ENCODE measurements at regions not wholly inside any gene's neighbourhood (a gene's known extent, or its start where the extent isn't known, plus 50 kb on each side); places are given as distances from the start of the nearest gene placed in this dataset.

GRCh38 chr5:12245429-12245828, 341.2 kb upstream of the CTNND2 start:
- no peak for TF ChIP-seq CTCF (IDR thresholded peaks at IDR 0.05)
- Histone ChIP-seq H3K4me3 (no peak overlapping the region), H3K4me1 (no peaks in the 10 kb centered on the region), H3K9me3 (no peaks in the 10 kb centered on the region), H3K9ac (ENCODE audit: low read depth in 2 of 2, low read length in 2 of 2) (no peak overlapping the region), H3K36me3 (no peaks in the 10 kb centered on the region), H3K27me3 (no peaks in the 10 kb centered on the region), H3K27ac (no peak overlapping the region)
- intact Hi-C loops (cut with DNase I), result no loop called here
- DNase-seq, result no peak

- TF ChIP-seq CTCF (IDR thresholded peaks at IDR 0.05), result no peak
- Histone ChIP-seq H3K36me3 (no peaks in the 10 kb centered on the region), H3K9me3 (no peaks in the 10 kb centered on the region), H3K4me1 (no peaks in the 10 kb centered on the region), H3K27ac (no peak overlapping the region), H3K4me3 (no peak overlapping the region), H3K27me3 (no peaks in the 10 kb centered on the region), H3K9ac (ENCODE audit: low read depth in 2 of 2, low read length in 2 of 2) (no peak overlapping the region)
- intact Hi-C loops (cut with DNase I), result no loop called here
- no peak for DNase-seq
Measured at GRCh38 chr5:12242950-12243888, 339.0 kb upstream of the CTNND2 start.

GRCh38 chr5:12237837-12238575, 333.8 kb upstream of the CTNND2 start:
- Histone ChIP-seq H3K27ac (no peak overlapping the region), H3K4me3 (no peak overlapping the region), H3K27me3 (no peaks in the 10 kb centered on the region), H3K9ac (ENCODE audit: low read depth in 2 of 2, low read length in 2 of 2) (no peak overlapping the region), H3K36me3 (no peaks in the 10 kb centered on the region), H3K9me3 (no peaks in the 10 kb centered on the region), H3K4me1 (no peaks in the 10 kb centered on the region)
- no peak for DNase-seq
- TF ChIP-seq CTCF (IDR thresholded peaks at IDR 0.05), result no peak
- intact Hi-C loops (cut with DNase I), result no loop called here

- Histone ChIP-seq H3K4me1 (no peaks in the 10 kb centered on the region), H3K27me3 (no peaks in the 10 kb centered on the region), H3K27ac (no peak overlapping the region), H3K9ac (ENCODE audit: low read depth in 2 of 2, low read length in 2 of 2) (no peak overlapping the region), H3K9me3 (no peaks in the 10 kb centered on the region), H3K4me3 (no peak overlapping the region), H3K36me3 (no peaks in the 10 kb centered on the region)
- no peak for DNase-seq
- intact Hi-C loops (cut with DNase I), result no loop called here
- TF ChIP-seq CTCF (IDR thresholded peaks at IDR 0.05), result no peak
Measured at GRCh38 chr5:12230659-12231058, 326.4 kb upstream of the CTNND2 start.

GRCh38 chr5:12217039-12217438, 312.8 kb upstream of the CTNND2 start:
- Histone ChIP-seq H3K27me3 (no peaks in the 10 kb centered on the region), H3K9me3 (no peaks in the 10 kb centered on the region), H3K36me3 (no peaks in the 10 kb centered on the region), H3K4me3 (no peak overlapping the region), H3K4me1 (no peaks in the 10 kb centered on the region), H3K27ac (no peak overlapping the region), H3K9ac (ENCODE audit: low read depth in 2 of 2, low read length in 2 of 2) (no peak overlapping the region)
- intact Hi-C loops (cut with DNase I), result no loop called here
- no peak for TF ChIP-seq CTCF (IDR thresholded peaks at IDR 0.05)
- no peak for DNase-seq

Data from colonic mucosa (tissue), 4 donors.